ENCODE measurements at regions not wholly inside any gene's neighbourhood (a gene's known extent, or its start where the extent isn't known, plus 50 kb on each side); places are given as distances from the start of the nearest gene placed in this dataset.

DNA sequence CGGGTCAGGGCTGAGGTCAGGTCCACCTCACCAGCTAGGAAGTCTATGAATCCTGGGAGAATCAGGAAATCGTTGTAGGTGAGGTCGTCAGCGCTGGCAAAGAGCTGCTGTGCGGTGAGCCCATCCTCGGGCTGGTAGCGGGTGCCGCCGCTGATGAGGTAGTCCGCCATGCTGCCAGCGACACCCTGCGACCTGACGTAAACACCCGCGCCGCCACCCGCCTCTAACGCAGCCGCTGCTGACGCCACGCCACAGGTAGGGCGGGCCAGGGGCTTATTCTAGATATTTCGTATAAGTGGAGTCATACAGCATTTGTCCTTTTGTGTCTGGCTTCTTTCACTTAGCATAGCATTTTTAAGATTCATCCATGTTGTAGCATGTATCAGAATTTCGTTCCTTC lies 220.2 kb upstream of the ATP6AP2 start:
- Histone ChIP-seq H3K4me1 (ENCODE audit: control insufficient read depth in 2 of 3, insufficient read depth in 2 of 3, low read depth in 1 of 3, low read length in 3 of 3) (no peaks in the 10 kb centered on the region), H3K27ac (ENCODE audit: low read depth in 2 of 2, low read length in 2 of 2) (no peak overlapping the region), H3K27me3 (ENCODE audit: control insufficient read depth, insufficient read depth, low read length) (no peaks in the 10 kb centered on the region), H3K4me3 (ENCODE audit: low read length in 3 of 3) (no peak overlapping the region), H3K9me3 (ENCODE audit: control insufficient read depth in 2 of 3, insufficient read depth in 1 of 3, low read length in 3 of 3) (peaks cover 0 to 3% (median under 1%) of the 10 kb centered on the region in 3 donors), H3K9ac (ENCODE audit: low read length in 3 of 3) (no peak overlapping the region), H3K36me3 (ENCODE audit: control insufficient read depth in 2 of 3, insufficient read depth in 3 of 3, low read length in 3 of 3) (no peaks in the 10 kb centered on the region)
- TF ChIP-seq, protein P1, sequence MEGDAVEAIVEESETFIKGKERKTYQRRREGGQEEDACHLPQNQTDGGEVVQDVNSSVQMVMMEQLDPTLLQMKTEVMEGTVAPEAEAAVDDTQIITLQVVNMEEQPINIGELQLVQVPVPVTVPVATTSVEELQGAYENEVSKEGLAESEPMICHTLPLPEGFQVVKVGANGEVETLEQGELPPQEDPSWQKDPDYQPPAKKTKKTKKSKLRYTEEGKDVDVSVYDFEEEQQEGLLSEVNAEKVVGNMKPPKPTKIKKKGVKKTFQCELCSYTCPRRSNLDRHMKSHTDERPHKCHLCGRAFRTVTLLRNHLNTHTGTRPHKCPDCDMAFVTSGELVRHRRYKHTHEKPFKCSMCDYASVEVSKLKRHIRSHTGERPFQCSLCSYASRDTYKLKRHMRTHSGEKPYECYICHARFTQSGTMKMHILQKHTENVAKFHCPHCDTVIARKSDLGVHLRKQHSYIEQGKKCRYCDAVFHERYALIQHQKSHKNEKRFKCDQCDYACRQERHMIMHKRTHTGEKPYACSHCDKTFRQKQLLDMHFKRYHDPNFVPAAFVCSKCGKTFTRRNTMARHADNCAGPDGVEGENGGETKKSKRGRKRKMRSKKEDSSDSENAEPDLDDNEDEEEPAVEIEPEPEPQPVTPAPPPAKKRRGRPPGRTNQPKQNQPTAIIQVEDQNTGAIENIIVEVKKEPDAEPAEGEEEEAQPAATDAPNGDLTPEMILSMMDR (IDR thresholded peaks at IDR 0.05; ENCODE audit: borderline replicate concordance, extremely low read depth, insufficient read depth) = no peak
- DNase-seq (no peak), FAIRE-seq (no peak)
- intact Hi-C loops (cut with DNase I) = no loop called here

DNA sequence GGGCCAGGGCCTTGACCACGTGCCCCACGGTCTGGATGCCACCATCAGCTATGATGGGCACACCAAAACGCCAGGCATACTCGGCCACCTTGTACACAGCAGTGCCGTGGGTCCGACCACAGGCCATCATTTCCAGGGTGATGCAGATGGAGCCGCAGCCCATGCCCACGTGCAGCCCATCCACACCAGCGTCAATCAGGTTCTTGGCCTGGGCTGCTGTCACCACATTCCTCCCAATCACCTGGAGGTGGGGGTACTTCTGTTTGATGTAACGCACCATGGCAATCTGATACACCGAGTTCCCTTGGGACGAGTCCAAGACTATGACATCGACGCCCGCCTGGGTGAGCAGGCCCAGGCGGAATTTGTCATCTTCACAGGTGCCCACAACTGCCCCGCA lies 221.2 kb upstream of the ATP6AP2 start:
- TF ChIP-seq, protein P1 (IDR thresholded peaks at IDR 0.05; ENCODE audit: borderline replicate concordance, extremely low read depth, insufficient read depth) = no peak
- Histone ChIP-seq H3K36me3 (ENCODE audit: control insufficient read depth in 2 of 3, insufficient read depth in 3 of 3, low read length in 3 of 3) (no peaks in the 10 kb centered on the region), H3K9me3 (ENCODE audit: control insufficient read depth in 2 of 3, insufficient read depth in 1 of 3, low read length in 3 of 3) (peaks cover 0 to 2% (median 0%) of the 10 kb centered on the region in 3 donors), H3K4me1 (ENCODE audit: control insufficient read depth in 2 of 3, insufficient read depth in 2 of 3, low read depth in 1 of 3, low read length in 3 of 3) (no peaks in the 10 kb centered on the region), H3K27me3 (ENCODE audit: control insufficient read depth, insufficient read depth, low read length) (no peaks in the 10 kb centered on the region), H3K27ac (ENCODE audit: low read depth in 2 of 2, low read length in 2 of 2) (no peak overlapping the region), H3K9ac (ENCODE audit: low read length in 3 of 3) (no peak overlapping the region), H3K4me3 (ENCODE audit: low read length in 3 of 3) (no peak overlapping the region)
- FAIRE-seq (no peak), DNase-seq (no peak)
- intact Hi-C loops (cut with DNase I) = no loop called here

DNA sequence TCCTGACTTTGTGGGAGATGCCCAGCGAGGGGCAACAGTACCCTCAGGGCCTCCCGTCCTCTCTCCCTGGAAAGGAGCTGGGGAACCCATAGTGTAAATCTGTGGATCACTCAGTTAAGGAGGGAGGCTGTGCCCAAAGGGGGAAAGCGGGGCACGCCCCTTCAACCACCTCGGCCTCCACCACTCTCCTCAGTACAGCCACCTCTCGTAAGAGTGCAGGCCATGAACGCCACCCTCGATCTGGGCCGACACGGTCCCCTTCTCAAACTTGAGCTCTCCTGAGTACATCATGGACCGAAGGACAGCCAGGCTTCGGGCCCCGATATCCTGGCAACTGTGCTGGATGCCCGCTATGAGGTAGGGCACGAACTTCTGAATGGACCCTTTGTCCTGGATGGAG lies 221.8 kb upstream of the ATP6AP2 start:
- FAIRE-seq = no peak
- TF ChIP-seq, protein P1 (IDR thresholded peaks at IDR 0.05; ENCODE audit: borderline replicate concordance, extremely low read depth, insufficient read depth) = no peak
- no peaks in the 10 kb centered on the region for H3K36me3 ChIP-seq (ENCODE audit: control insufficient read depth in 2 of 3, insufficient read depth in 3 of 3, low read length in 3 of 3)

DNA sequence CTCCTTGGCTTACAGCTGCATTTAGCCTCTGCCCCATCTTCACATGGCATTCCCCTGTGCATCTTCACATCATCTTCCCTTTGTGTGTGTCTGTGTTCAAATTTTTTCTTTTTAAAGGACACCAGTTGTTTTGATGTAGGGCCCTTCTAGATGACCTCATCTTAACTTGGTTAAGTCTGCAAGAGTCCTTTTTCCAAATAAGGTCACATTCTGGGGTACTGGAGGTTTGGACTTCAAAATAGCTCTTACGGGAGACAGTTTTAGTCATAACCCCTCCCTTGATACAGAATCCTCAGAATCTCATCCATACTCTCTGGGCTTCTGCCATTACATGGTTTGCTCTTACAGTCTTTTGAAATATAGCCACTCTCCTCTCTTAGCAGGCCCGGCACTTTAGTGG lies 231.5 kb upstream of the ATP6AP2 start:
- Histone ChIP-seq H3K27me3 (ENCODE audit: control insufficient read depth, insufficient read depth, low read length) (no peaks in the 10 kb centered on the region), H3K27ac (ENCODE audit: low read depth in 2 of 2, low read length in 2 of 2) (no peak overlapping the region), H3K9ac (ENCODE audit: low read length in 3 of 3) (no peak overlapping the region), H3K4me3 (ENCODE audit: low read length in 3 of 3) (no peak overlapping the region), H3K4me1 (ENCODE audit: control insufficient read depth in 2 of 3, insufficient read depth in 2 of 3, low read depth in 1 of 3, low read length in 3 of 3) (no peaks in the 10 kb centered on the region), H3K9me3 (ENCODE audit: control insufficient read depth in 2 of 3, insufficient read depth in 1 of 3, low read length in 3 of 3) (no peaks in the 10 kb centered on the region), H3K36me3 (ENCODE audit: control insufficient read depth in 2 of 3, insufficient read depth in 3 of 3, low read length in 3 of 3) (no peaks in the 10 kb centered on the region)
- intact Hi-C loops (cut with DNase I) = no loop called here
- TF ChIP-seq, protein P1 (IDR thresholded peaks at IDR 0.05; ENCODE audit: borderline replicate concordance, extremely low read depth, insufficient read depth) = no peak
- FAIRE-seq (no peak), DNase-seq (no peak)

More for the DNA sequence above, 221.8 kb upstream of the ATP6AP2 start:
- intact Hi-C loops (cut with DNase I) = no loop called here
- Histone ChIP-seq H3K4me3 (ENCODE audit: low read length in 3 of 3) (no peak overlapping the region), H3K27ac (ENCODE audit: low read depth in 2 of 2, low read length in 2 of 2) (no peak overlapping the region), H3K9ac (ENCODE audit: low read length in 3 of 3) (no peak overlapping the region), H3K4me1 (ENCODE audit: control insufficient read depth in 2 of 3, insufficient read depth in 2 of 3, low read depth in 1 of 3, low read length in 3 of 3) (no peaks in the 10 kb centered on the region), H3K9me3 (ENCODE audit: control insufficient read depth in 2 of 3, insufficient read depth in 1 of 3, low read length in 3 of 3) (no peaks in the 10 kb centered on the region), H3K27me3 (ENCODE audit: control insufficient read depth, insufficient read depth, low read length) (no peaks in the 10 kb centered on the region)
- no peak for DNase-seq

Data from kidney (tissue), 13 donors.